K562 (cell line): ENCODE measurements at regions not wholly inside any gene's neighbourhood (a gene's known extent, or its start where the extent isn't known, plus 50 kb on each side); places are given as distances from the start of the nearest gene placed in this dataset.

Experiments
- ARID2 ChIP-seq: fragments of 450-650 bp; IDR thresholded peaks from 2 replicates; pipeline ENCODE4 v1.6.1; 2017; ENCODE audit warnings: antibody characterized with exemption, mild to moderate bottlenecking
- KAT7 ChIP-seq: sonication (generic); formaldehyde crosslinking; IDR thresholded peaks from 2 replicates; pipeline ENCODE4 v1.8.0; 2022; ENCODE audit warnings: missing genetic modification reagents, mild to moderate bottlenecking, borderline replicate concordance
- KDM1A ChIP-seq, 2 experiments: fragments of 450-650 bp; IDR thresholded peaks; 2 replicates each; pipeline ENCODE4 v1.6.1; 2016; ENCODE audit warnings: mild to moderate bottlenecking in 2 of 2
- NELFE ChIP-seq: IDR thresholded peaks from 2 replicates; pipeline ENCODE4 v1.6.1; 2011; ENCODE audit warnings: mild to moderate bottlenecking; ENCODE audit not compliant: insufficient read depth, insufficient read length
- POLR3G ChIP-seq: IDR thresholded peaks from 2 replicates; pipeline ENCODE4 v1.6.1; 2011; ENCODE audit not compliant: insufficient read length, insufficient replicate concordance; ENCODE audit errors: extremely low read depth
- PRMT5 ChIP-seq: sonication (generic); formaldehyde crosslinking; IDR thresholded peaks from 2 replicates; pipeline ENCODE4 v1.5.0; 2020; ENCODE audit warnings: missing genetic modification reagents
- SMARCC2 ChIP-seq: fragments of 450-650 bp; IDR thresholded peaks from 2 replicates; pipeline ENCODE4 v1.6.1; 2017; ENCODE audit warnings: antibody characterized with exemption, moderate library complexity, mild to moderate bottlenecking, low read depth
- SMARCE1 ChIP-seq: fragments of 450-650 bp; IDR thresholded peaks from 2 replicates; pipeline ENCODE4 v1.7.1; 2016; ENCODE audit warnings: mild to moderate bottlenecking
- SUPT5H ChIP-seq: fragments of 450-650 bp; IDR thresholded peaks from 2 replicates; pipeline ENCODE4 v1.6.1; 2016
- TEAD1 ChIP-seq, 2 experiments: fragments of 450-650 bp in 1 of 2; sonication (generic) in 1 of 2; formaldehyde crosslinking; IDR thresholded peaks; 2 replicates each; pipeline versions ENCODE4 v1.4.0 to v1.8.0; 2020 to 2022; ENCODE audit warnings: mild to moderate bottlenecking in 2 of 2, missing genetic modification reagents in 1 of 2
- TFAP4 ChIP-seq: sonication (generic); formaldehyde crosslinking; IDR thresholded peaks from 2 replicates; pipeline ENCODE4 v1.8.0; 2022; ENCODE audit warnings: missing genetic modification reagents, mild to moderate bottlenecking, moderate library complexity, borderline replicate concordance
- ZNF224 ChIP-seq: sonication (generic); formaldehyde crosslinking; IDR thresholded peaks from 2 replicates; pipeline ENCODE4 v1.8.0; 2022; ENCODE audit warnings: mild to moderate bottlenecking, missing genetic modification reagents
- ZNF511 ChIP-seq: sonication (generic); formaldehyde crosslinking; IDR thresholded peaks from 2 replicates; pipeline ENCODE4 v1.8.0; 2022; ENCODE audit warnings: mild to moderate bottlenecking, missing genetic modification reagents

GRCh38 chr15:69814932-69815331 lies 282.8 kb downstream of the TLE3 start (continued):
- TF ChIP-seq PRMT5 (CRISPR knock-in tag) = no peak
- TF ChIP-seq SUPT5H = no peak
- TF ChIP-seq SMARCE1 = no peak
- no peak for TF ChIP-seq TEAD1 (CRISPR knock-in tag; IDR thresholded peaks at IDR 0.05)
- no peak for TF ChIP-seq KAT7 (CRISPR knock-in tag)
- TF ChIP-seq TFAP4 (CRISPR knock-in tag) = no peak
- TF ChIP-seq NELFE = no peak
- TF ChIP-seq POLR3G = no peak
- no peak for TF ChIP-seq ZNF224
- TF ChIP-seq ARID2 = no peak
- no peak for TF ChIP-seq SMARCC2
- no peak for TF ChIP-seq KDM1A (IDR thresholded peaks at IDR 0.05)
- no peak for TF ChIP-seq ZNF511 (CRISPR knock-in tag)
